Choroid plexus epithelial cell (primary cell): ENCODE measurements at regions not wholly inside any gene's neighbourhood (a gene's known extent, or its start where the extent isn't known, plus 50 kb on each side); places are given as distances from the start of the nearest gene placed in this dataset.

Experiments used
- DNase-seq: peaks from one replicate; pipeline ENCODE4 v3.0.0-alpha.2; 2010; ENCODE audit warnings: low read depth
- H3K4me3 ChIP-seq: 2 replicates; pipeline ENCODE4 v1.5.1; 2011; ENCODE audit warnings: low read depth, mild to moderate bottlenecking, control low read depth, low read length, moderate library complexity
- CTCF ChIP-seq: conservative IDR thresholded peaks from 2 replicates; pipeline ENCODE4 v1.5.1; 2011; ENCODE audit warnings: low read depth, mild to moderate bottlenecking, control low read depth, inconsistent platforms, low read length, moderate library complexity

GRCh38 chr3:189071446-189071845 is 100.3 kb upstream of the TPRG1 start:
- DNase-seq, result no peak
- TF ChIP-seq CTCF, result no peak
- no peak overlapping the region for H3K4me3 ChIP-seq

- TF ChIP-seq CTCF, result no peak
- no peak for DNase-seq
- no peak overlapping the region for H3K4me3 ChIP-seq
Measured at GRCh38 chr3:189076449-189076848, 95.3 kb upstream of the TPRG1 start.

- DNase-seq, result no peak
- H3K4me3 ChIP-seq, result no peak overlapping the region
- TF ChIP-seq CTCF, result no peak
Measured at GRCh38 chr3:189080745-189081144, 91.0 kb upstream of the TPRG1 start.

GRCh38 chr3:189082666-189083427 is 88.9 kb upstream of the TPRG1 start:
- no peak for TF ChIP-seq CTCF
- DNase-seq, result no peak
- H3K4me3 ChIP-seq, result no peak overlapping the region

- TF ChIP-seq CTCF, result no peak
- H3K4me3 ChIP-seq, result no peak overlapping the region
- no peak for DNase-seq
Measured at GRCh38 chr3:189084620-189085019, 87.2 kb upstream of the TPRG1 start.

GRCh38 chr3:189092547-189092946 is 79.2 kb upstream of the TPRG1 start:
- no peak for DNase-seq
- no peak for TF ChIP-seq CTCF
- no peak overlapping the region for H3K4me3 ChIP-seq

- no peak overlapping the region for H3K4me3 ChIP-seq
- DNase-seq, result no peak
- TF ChIP-seq CTCF, result no peak
Measured at GRCh38 chr3:189094539-189094938, 77.2 kb upstream of the TPRG1 start.
